WERI-Rb-1 (cell line): ENCODE measurements at regions not wholly inside any gene's neighbourhood (a gene's known extent, or its start where the extent isn't known, plus 50 kb on each side); places are given as distances from the start of the nearest gene placed in this dataset.

ENCODE experiments used
- DNase-seq: peaks from one replicate; pipeline ENCODE4 v3.0.0-alpha.2; 2020
- H3K27ac ChIP-seq: fragments of 250-450 bp; sonication (Bioruptor Pico); 2 replicates; pipeline ENCODE4 v1.5.1; 2020; ENCODE audit warnings: mild to moderate bottlenecking, moderate library complexity
- H3K27me3 ChIP-seq: fragments of 250-450 bp; sonication (Bioruptor Pico); 2 replicates; pipeline ENCODE4 v1.5.1; 2021; ENCODE audit warnings: mild to moderate bottlenecking, low read depth, moderate library complexity; ENCODE audit not compliant: insufficient read depth, severe bottlenecking
- H3K36me3 ChIP-seq: fragments of 250-450 bp; sonication (Bioruptor Pico); 2 replicates; pipeline ENCODE4 v1.5.1; 2020; ENCODE audit warnings: mild to moderate bottlenecking, moderate library complexity
- H3K4me3 ChIP-seq: 2 replicates; pipeline ENCODE4 v1.5.1; 2011; ENCODE audit warnings: low read depth, mild to moderate bottlenecking, control low read depth, low read length
- H3K9me3 ChIP-seq: fragments of 250-450 bp; sonication (Bioruptor Pico); 2 replicates; pipeline ENCODE4 v1.5.1; 2021; ENCODE audit warnings: mild to moderate bottlenecking, moderate library complexity; ENCODE audit not compliant: severe bottlenecking
- CTCF ChIP-seq: IDR thresholded peaks from 2 replicates; pipeline ENCODE4 v1.5.1; 2011; ENCODE audit warnings: low read depth, mild to moderate bottlenecking, control low read depth, inconsistent platforms, low read length

- Histone ChIP-seq H3K9me3 (no peaks in the 10 kb centered on the region), H3K27ac (no peak overlapping the region), H3K4me3 (no peak overlapping the region), H3K27me3 (no peaks in the 10 kb centered on the region), H3K36me3 (no peaks in the 10 kb centered on the region)
- no peak for TF ChIP-seq CTCF
- no peak for DNase-seq
These were observed 54.1 kb downstream of the IRF2BPL start for GRCh38 chr14:76974365-76974764.

- Histone ChIP-seq H3K27me3 (no peaks in the 10 kb centered on the region), H3K9me3 (no peaks in the 10 kb centered on the region), H3K36me3 (no peaks in the 10 kb centered on the region), H3K4me3 (no peak overlapping the region), H3K27ac (no peak overlapping the region; the same call in 1 of the 2 replicates)
- no peak for TF ChIP-seq CTCF
- no peak for DNase-seq
These were observed 57.0 kb downstream of the IRF2BPL start for GRCh38 chr14:76971549-76971948.

- H3K27me3 ChIP-seq = no peaks in the 10 kb centered on the region
- H3K36me3 ChIP-seq = no peaks in the 10 kb centered on the region
- no peak overlapping the region for H3K4me3 ChIP-seq
- H3K27ac ChIP-seq = no peak overlapping the region
- H3K9me3 ChIP-seq = no peaks in the 10 kb centered on the region
- TF ChIP-seq CTCF = peak; percentile 9; the same call in 1 of the 2 replicates
- DNase-seq = no peak
These were observed 59.9 kb downstream of the IRF2BPL start for GRCh38 chr14:76968621-76969063.

DNA sequence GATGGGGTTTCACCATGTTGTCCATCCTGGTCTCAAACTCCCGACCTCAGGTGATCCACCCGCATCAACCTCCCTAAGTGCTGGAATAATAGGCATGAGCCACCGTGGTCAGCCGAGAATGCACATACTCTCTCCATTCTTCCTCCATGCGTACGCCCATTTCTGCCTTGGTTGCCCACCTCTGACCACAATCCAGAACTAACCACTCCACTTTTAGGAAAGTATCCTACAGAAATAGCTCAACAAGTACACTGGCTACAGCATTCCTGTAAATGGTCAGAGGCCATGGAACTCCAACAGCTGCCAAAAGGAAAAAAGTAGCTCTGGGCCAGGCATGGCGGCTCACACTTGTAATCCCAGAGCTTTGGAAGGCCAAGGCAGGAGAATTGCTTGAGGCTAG is 60.7 kb downstream of the IRF2BPL start:
- no peak for TF ChIP-seq CTCF
- H3K4me3 ChIP-seq = no peak overlapping the region
- no peak for DNase-seq
- H3K9me3 ChIP-seq = no peaks in the 10 kb centered on the region
- H3K27me3 ChIP-seq = no peaks in the 10 kb centered on the region
- no peak overlapping the region for H3K27ac ChIP-seq
- no peaks in the 10 kb centered on the region for H3K36me3 ChIP-seq

- Histone ChIP-seq H3K27ac (no peak overlapping the region), H3K27me3 (no peaks in the 10 kb centered on the region), H3K9me3 (no peaks in the 10 kb centered on the region), H3K36me3 (no peaks in the 10 kb centered on the region), H3K4me3 (no peak overlapping the region)
- DNase-seq = no peak
- TF ChIP-seq CTCF = no peak
These were observed 63.3 kb downstream of the IRF2BPL start for GRCh38 chr14:76965232-76965631.

- DNase-seq = no peak
These were observed 63.8 kb downstream of the IRF2BPL start for GRCh38 chr14:76964695-76965094.

More at GRCh38 chr14:76964695-76965094, 63.8 kb downstream of the IRF2BPL start:
- no peak overlapping the region for H3K4me3 ChIP-seq
- no peak overlapping the region for H3K27ac ChIP-seq
- TF ChIP-seq CTCF = no peak
- no peaks in the 10 kb centered on the region for H3K27me3 ChIP-seq
- H3K36me3 ChIP-seq = no peaks in the 10 kb centered on the region
- H3K9me3 ChIP-seq = no peaks in the 10 kb centered on the region
